ENCODE measurements at regions not wholly inside any gene's neighbourhood (a gene's known extent, or its start where the extent isn't known, plus 50 kb on each side); places are given as distances from the start of the nearest gene placed in this dataset.
"Not testable (repeated sequence)": the region's sequence is repeated elsewhere in the genome, so short reads cannot be mapped to it uniquely, and the experiment has no call there.

- peak; percentile 31 for DNase-seq
Measured at GRCh38 chr6:150741633-150742200, 123.8 kb upstream of the MTHFD1L start.

GRCh38 chr6:150744522-150745260 lies 120.8 kb upstream of the MTHFD1L start:
- no peak for DNase-seq

GRCh38 chr6:150745896-150746295 lies 119.6 kb upstream of the MTHFD1L start:
- no peak for DNase-seq

- no peak for DNase-seq
Measured at GRCh38 chr6:150747155-150747554, 118.3 kb upstream of the MTHFD1L start.

- no peak for DNase-seq
Measured at GRCh38 chr6:150749091-150749670, 116.3 kb upstream of the MTHFD1L start.

- no peak for DNase-seq
Measured at GRCh38 chr6:150751296-150751695, 114.2 kb upstream of the MTHFD1L start.

- DNase-seq: no peak
Measured at GRCh38 chr6:150752409-150752808, 113.1 kb upstream of the MTHFD1L start.

GRCh38 chr6:150753371-150754064 lies 112.0 kb upstream of the MTHFD1L start:
- DNase-seq: no peak

- DNase-seq: no peak
Measured at GRCh38 chr6:150755042-150755441, 110.5 kb upstream of the MTHFD1L start.

- DNase-seq: no peak
Measured at GRCh38 chr6:150755524-150755923, 110.0 kb upstream of the MTHFD1L start.

GRCh38 chr6:150756173-150756572 lies 109.3 kb upstream of the MTHFD1L start:
- DNase-seq: no peak

GRCh38 chr6:150757807-150758206 lies 107.7 kb upstream of the MTHFD1L start:
- DNase-seq: not testable (repeated sequence)

- no peak for DNase-seq
Measured at GRCh38 chr6:150759483-150759882, 106.0 kb upstream of the MTHFD1L start.

GRCh38 chr6:150761771-150762170 lies 103.7 kb upstream of the MTHFD1L start:
- DNase-seq: no peak

- DNase-seq: no peak
Measured at GRCh38 chr6:150764334-150765066, 101.0 kb upstream of the MTHFD1L start.

GRCh38 chr6:150765067-150765764 lies 100.3 kb upstream of the MTHFD1L start:
- no peak for DNase-seq

GRCh38 chr6:150766201-150766997 lies 99.1 kb upstream of the MTHFD1L start:
- DNase-seq: no peak

- DNase-seq: no peak
Measured at GRCh38 chr6:150767161-150767560, 98.3 kb upstream of the MTHFD1L start.

GRCh38 chr6:150767571-150768018 lies 97.9 kb upstream of the MTHFD1L start:
- DNase-seq: no peak

GRCh38 chr6:150770637-150771036 lies 94.9 kb upstream of the MTHFD1L start:
- DNase-seq: no peak

GRCh38 chr6:150773969-150774368 lies 91.5 kb upstream of the MTHFD1L start:
- no peak for DNase-seq
